Gastrocnemius medialis (tissue), 4 donors: ENCODE measurements at regions not wholly inside any gene's neighbourhood (a gene's known extent, or its start where the extent isn't known, plus 50 kb on each side); places are given as distances from the start of the nearest gene placed in this dataset.

Experiments
- POLR2A ChIP-seq, 2 donors: fragments of 450-650 bp; IDR thresholded peaks; one replicate each; pipeline ENCODE4 v1.6.1; 2017; ENCODE audit warnings: antibody characterized with exemption in 2 of 2, mild to moderate bottlenecking in 2 of 2, moderate library complexity in 2 of 2
- TF ChIP-seq, protein P1 (sequence below), 5 experiments: fragments of 450-650 bp in 3 of 5; fragments of 200-600 bp in 2 of 5; sonication (generic) in 2 of 5; IDR thresholded peaks in 4 of 5; conservative IDR thresholded peaks in 1 of 5; 1 replicate in 4 of 5; 2 replicates in 1 of 5; pipeline ENCODE4 v1.5.1; 2016 to 2019; ENCODE audit warnings: antibody characterized with exemption in 5 of 5, mild to moderate bottlenecking in 3 of 5, moderate library complexity in 3 of 5

DNA sequence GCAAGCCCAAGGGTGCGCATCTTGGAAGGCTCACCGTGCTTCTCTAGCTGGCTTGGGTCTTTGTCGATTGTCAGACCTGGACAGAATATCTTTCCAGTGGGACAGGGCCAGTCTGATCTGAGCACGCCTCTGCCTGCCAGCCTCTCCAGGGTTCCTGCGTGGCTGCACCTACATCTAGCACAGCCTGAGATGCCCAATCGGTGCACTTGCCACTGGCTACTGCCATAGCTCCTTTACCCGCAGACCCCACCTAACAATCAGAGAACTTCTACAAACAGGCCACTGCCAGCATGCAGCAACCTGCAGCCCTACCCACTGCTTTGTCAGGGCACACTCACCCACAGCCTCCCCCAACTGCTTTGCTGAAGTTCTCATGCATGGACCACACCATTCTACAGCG lies 56.7 kb upstream of the PHACTR3 start:
- no peak for TF ChIP-seq POLR2A (IDR thresholded peaks at IDR 0.05)
- TF ChIP-seq, protein P1, sequence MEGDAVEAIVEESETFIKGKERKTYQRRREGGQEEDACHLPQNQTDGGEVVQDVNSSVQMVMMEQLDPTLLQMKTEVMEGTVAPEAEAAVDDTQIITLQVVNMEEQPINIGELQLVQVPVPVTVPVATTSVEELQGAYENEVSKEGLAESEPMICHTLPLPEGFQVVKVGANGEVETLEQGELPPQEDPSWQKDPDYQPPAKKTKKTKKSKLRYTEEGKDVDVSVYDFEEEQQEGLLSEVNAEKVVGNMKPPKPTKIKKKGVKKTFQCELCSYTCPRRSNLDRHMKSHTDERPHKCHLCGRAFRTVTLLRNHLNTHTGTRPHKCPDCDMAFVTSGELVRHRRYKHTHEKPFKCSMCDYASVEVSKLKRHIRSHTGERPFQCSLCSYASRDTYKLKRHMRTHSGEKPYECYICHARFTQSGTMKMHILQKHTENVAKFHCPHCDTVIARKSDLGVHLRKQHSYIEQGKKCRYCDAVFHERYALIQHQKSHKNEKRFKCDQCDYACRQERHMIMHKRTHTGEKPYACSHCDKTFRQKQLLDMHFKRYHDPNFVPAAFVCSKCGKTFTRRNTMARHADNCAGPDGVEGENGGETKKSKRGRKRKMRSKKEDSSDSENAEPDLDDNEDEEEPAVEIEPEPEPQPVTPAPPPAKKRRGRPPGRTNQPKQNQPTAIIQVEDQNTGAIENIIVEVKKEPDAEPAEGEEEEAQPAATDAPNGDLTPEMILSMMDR (IDR thresholded peaks at IDR 0.05 in 4 of 5, conservative IDR thresholded peaks at IDR 0.05 in 1 of 5), result no peak
